ENCODE measurements at regions not wholly inside any gene's neighbourhood (a gene's known extent, or its start where the extent isn't known, plus 50 kb on each side); places are given as distances from the start of the nearest gene placed in this dataset.

- TF ChIP-seq CTCF (IDR thresholded peaks at IDR 0.05; ENCODE audit: low read depth, low read length): no peak
- Histone ChIP-seq H3K9me3 (ENCODE audit: control insufficient read depth, insufficient read depth, low read length) (no peaks in the 10 kb centered on the region), H3K27me3 (ENCODE audit: control insufficient read depth, insufficient read depth, low read length) (no peaks in the 10 kb centered on the region), H3K27ac (ENCODE audit: low read depth, low read length) (no peak overlapping the region), H3K4me3 (ENCODE audit: low read depth, low read length) (no peak overlapping the region)
- ChIA-PET CTCF (interaction anchor here (0.6 kb wide), 1 partner anchor 229 kb away, joined by 3 read pairs; no protein-coding TSS in a partner anchor), POLR2A (interaction anchor here (0.7 kb wide), 2 partner anchors 103 to 215 kb away, joined by 3 read pairs; no protein-coding TSS in a partner anchor)
- DNase-seq (ENCODE audit: low read depth, low spot score): peak; percentile 65
These were observed 638.2 kb upstream of the IGFBP3 start for GRCh38 chr7:46559194-46559832.

- no peak for DNase-seq (ENCODE audit: low read depth, low spot score)
- no peaks in the 10 kb centered on the region for H3K27me3 ChIP-seq (ENCODE audit: control insufficient read depth, insufficient read depth, low read length)
- CTCF ChIA-PET: interaction anchor here (1.9 kb wide), 1 partner anchor 641 kb away, joined by 7 read pairs; no protein-coding TSS in a partner anchor
- no peak overlapping the region for H3K4me3 ChIP-seq (ENCODE audit: low read depth, low read length)
- H3K9me3 ChIP-seq (ENCODE audit: control insufficient read depth, insufficient read depth, low read length): no peaks in the 10 kb centered on the region
- H3K27ac ChIP-seq (ENCODE audit: low read depth, low read length): peak overlapping the region; percentile 0
- TF ChIP-seq CTCF (IDR thresholded peaks at IDR 0.05; ENCODE audit: low read depth, low read length): no peak
- POLR2A ChIA-PET: interaction anchor here (0.7 kb wide), 2 partner anchors 102 to 216 kb away, joined by 3 read pairs; no protein-coding TSS in a partner anchor
These were observed 637.6 kb upstream of the IGFBP3 start for GRCh38 chr7:46558482-46559193.

GRCh38 chr7:46557781-46558180, 636.7 kb upstream of the IGFBP3 start:
- Histone ChIP-seq H3K27ac (ENCODE audit: low read depth, low read length) (no peak overlapping the region), H3K4me3 (ENCODE audit: low read depth, low read length) (no peak overlapping the region), H3K9me3 (ENCODE audit: control insufficient read depth, insufficient read depth, low read length) (no peaks in the 10 kb centered on the region), H3K27me3 (ENCODE audit: control insufficient read depth, insufficient read depth, low read length) (no peaks in the 10 kb centered on the region)
- no peak for DNase-seq (ENCODE audit: low read depth, low spot score)
- TF ChIP-seq CTCF (IDR thresholded peaks at IDR 0.05; ENCODE audit: low read depth, low read length): no peak
- ChIA-PET POLR2A (no interaction called here), CTCF (interaction anchor here (1.1 to 1.9 kb wide), 2 partner anchors 21 to 640 kb away, joined by 3 to 7 read pairs; no protein-coding TSS in a partner anchor)

GRCh38 chr7:46557295-46557711, 636.2 kb upstream of the IGFBP3 start:
- no peak for DNase-seq (ENCODE audit: low read depth, low spot score)
- no peak overlapping the region for H3K27ac ChIP-seq (ENCODE audit: low read depth, low read length)
- no peaks in the 10 kb centered on the region for H3K27me3 ChIP-seq (ENCODE audit: control insufficient read depth, insufficient read depth, low read length)
- no peak for TF ChIP-seq CTCF (IDR thresholded peaks at IDR 0.05; ENCODE audit: low read depth, low read length)
- ChIA-PET CTCF (interaction anchor here (1.1 to 1.9 kb wide), 2 partner anchors 20 to 640 kb away, joined by 3 to 7 read pairs; no protein-coding TSS in a partner anchor), POLR2A (no interaction called here)
- no peaks in the 10 kb centered on the region for H3K9me3 ChIP-seq (ENCODE audit: control insufficient read depth, insufficient read depth, low read length)
- H3K4me3 ChIP-seq (ENCODE audit: low read depth, low read length): no peak overlapping the region
